ENCODE measurements at regions not wholly inside any gene's neighbourhood (a gene's known extent, or its start where the extent isn't known, plus 50 kb on each side); places are given as distances from the start of the nearest gene placed in this dataset.

- TF ChIP-seq CTCF (IDR thresholded peaks at IDR 0.05), result no peak
- no peak for TF ChIP-seq EZH2 (IDR thresholded peaks at IDR 0.05; ENCODE audit: borderline replicate concordance, insufficient read depth, low read depth, low read length, poor library complexity, severe bottlenecking)
These were observed 393.4 kb downstream of the RAPGEF2 start for GRCh38 chr4:159496248-159496647.

All from B cell (primary cell).